ENCODE measurements at regions not wholly inside any gene's neighbourhood (a gene's known extent, or its start where the extent isn't known, plus 50 kb on each side); places are given as distances from the start of the nearest gene placed in this dataset.
A peak's percentile ranks its signal among the peaks of the same experiment; 100 is the strongest.

DNA sequence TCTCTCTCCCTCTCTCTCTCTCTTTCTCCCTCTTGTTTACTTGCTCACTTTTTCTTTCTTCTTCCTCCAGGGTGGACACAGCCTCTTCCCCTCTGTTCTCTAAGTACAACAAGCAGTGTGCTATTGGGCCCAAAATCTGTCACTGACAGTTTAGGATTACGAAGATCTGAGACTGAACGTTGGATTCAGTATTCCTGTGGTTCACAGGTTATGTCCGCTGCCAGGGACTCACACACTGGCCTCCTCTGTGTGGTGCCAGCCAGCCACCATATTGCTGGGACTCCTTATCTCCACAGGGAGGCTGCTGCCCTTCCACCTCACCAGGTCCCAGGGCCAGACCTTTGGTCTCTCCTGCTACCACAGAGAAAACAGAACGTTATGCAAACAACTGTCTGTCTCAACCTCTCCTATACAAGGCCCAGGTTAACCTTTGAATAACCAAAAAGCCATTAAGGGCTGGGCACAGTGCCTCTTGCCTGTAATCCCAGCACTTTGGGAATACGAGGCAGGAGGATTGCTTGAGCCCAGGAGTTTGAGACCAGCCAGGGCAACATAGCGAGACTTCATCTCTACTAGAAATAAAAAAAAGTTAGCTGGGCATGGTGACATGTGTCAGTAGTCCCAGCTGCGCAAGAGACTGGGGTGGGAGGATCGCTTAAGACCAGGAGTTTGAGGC lies 171.9 kb upstream of the RAB4A start (continued):
- TF ChIP-seq, protein P1, sequence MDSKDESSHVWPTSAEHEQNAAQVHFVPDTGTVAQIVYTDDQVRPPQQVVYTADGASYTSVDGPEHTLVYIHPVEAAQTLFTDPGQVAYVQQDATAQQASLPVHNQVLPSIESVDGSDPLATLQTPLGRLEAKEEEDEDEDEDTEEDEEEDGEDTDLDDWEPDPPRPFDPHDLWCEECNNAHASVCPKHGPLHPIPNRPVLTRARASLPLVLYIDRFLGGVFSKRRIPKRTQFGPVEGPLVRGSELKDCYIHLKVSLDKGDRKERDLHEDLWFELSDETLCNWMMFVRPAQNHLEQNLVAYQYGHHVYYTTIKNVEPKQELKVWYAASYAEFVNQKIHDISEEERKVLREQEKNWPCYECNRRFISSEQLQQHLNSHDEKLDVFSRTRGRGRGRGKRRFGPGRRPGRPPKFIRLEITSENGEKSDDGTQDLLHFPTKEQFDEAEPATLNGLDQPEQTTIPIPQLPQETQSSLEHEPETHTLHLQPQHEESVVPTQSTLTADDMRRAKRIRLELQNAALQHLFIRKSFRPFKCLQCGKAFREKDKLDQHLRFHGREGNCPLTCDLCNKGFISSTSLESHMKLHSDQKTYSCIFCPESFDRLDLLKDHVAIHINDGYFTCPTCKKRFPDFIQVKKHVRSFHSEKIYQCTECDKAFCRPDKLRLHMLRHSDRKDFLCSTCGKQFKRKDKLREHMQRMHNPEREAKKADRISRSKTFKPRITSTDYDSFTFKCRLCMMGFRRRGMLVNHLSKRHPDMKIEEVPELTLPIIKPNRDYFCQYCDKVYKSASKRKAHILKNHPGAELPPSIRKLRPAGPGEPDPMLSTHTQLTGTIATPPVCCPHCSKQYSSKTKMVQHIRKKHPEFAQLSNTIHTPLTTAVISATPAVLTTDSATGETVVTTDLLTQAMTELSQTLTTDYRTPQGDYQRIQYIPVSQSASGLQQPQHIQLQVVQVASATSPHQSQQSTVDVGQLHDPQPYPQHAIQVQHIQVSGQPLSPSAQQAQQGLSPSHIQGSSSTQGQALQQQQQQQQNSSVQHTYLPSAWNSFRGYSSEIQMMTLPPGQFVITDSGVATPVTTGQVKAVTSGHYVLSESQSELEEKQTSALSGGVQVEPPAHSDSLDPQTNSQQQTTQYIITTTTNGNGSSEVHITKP (CRISPR knock-in tag; IDR thresholded peaks at IDR 0.05; ENCODE audit: low read depth), result peak; percentile 40; the same call in 1 of the 2 replicates
- TF ChIP-seq HMGXB4 (CRISPR knock-in tag; IDR thresholded peaks at IDR 0.05; ENCODE audit: borderline replicate concordance in 1 of 2, low read depth in 1 of 2), result peak in 1 of 2 experiments; percentile 34; a peak in 1 of 4 replicates
- peak; percentile 90 for TF ChIP-seq PPARG (CRISPR knock-in tag; conservative IDR thresholded peaks at IDR 0.05)
- no peak for TF ChIP-seq RBM22 (optimal IDR thresholded peaks at IDR 0.05; ENCODE audit: low read length)
- TF ChIP-seq, protein P2, sequence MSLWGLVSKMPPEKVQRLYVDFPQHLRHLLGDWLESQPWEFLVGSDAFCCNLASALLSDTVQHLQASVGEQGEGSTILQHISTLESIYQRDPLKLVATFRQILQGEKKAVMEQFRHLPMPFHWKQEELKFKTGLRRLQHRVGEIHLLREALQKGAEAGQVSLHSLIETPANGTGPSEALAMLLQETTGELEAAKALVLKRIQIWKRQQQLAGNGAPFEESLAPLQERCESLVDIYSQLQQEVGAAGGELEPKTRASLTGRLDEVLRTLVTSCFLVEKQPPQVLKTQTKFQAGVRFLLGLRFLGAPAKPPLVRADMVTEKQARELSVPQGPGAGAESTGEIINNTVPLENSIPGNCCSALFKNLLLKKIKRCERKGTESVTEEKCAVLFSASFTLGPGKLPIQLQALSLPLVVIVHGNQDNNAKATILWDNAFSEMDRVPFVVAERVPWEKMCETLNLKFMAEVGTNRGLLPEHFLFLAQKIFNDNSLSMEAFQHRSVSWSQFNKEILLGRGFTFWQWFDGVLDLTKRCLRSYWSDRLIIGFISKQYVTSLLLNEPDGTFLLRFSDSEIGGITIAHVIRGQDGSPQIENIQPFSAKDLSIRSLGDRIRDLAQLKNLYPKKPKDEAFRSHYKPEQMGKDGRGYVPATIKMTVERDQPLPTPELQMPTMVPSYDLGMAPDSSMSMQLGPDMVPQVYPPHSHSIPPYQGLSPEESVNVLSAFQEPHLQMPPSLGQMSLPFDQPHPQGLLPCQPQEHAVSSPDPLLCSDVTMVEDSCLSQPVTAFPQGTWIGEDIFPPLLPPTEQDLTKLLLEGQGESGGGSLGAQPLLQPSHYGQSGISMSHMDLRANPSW (CRISPR knock-in tag; IDR thresholded peaks at IDR 0.05; ENCODE audit: borderline replicate concordance), result peak; percentile 85; the same call in 1 of the 2 replicates
- TF ChIP-seq DPF2 (CRISPR knock-in tag; IDR thresholded peaks at IDR 0.05; ENCODE audit: borderline replicate concordance, low read depth), result peak; percentile 86
- TF ChIP-seq ZNF546 (CRISPR knock-in tag; conservative IDR thresholded peaks at IDR 0.05), result no peak; the same call in 1 of the 2 replicates
- 0 out of 2 replicates have a peak, but pooled peaks have one; percentile 37 for TF ChIP-seq ZNF704 (CRISPR knock-in tag; IDR thresholded peaks at IDR 0.05; ENCODE audit: borderline replicate concordance)
- TF ChIP-seq SATB2 (CRISPR knock-in tag; IDR thresholded peaks at IDR 0.05), result peak; percentile 78
- TF ChIP-seq, protein P3, sequence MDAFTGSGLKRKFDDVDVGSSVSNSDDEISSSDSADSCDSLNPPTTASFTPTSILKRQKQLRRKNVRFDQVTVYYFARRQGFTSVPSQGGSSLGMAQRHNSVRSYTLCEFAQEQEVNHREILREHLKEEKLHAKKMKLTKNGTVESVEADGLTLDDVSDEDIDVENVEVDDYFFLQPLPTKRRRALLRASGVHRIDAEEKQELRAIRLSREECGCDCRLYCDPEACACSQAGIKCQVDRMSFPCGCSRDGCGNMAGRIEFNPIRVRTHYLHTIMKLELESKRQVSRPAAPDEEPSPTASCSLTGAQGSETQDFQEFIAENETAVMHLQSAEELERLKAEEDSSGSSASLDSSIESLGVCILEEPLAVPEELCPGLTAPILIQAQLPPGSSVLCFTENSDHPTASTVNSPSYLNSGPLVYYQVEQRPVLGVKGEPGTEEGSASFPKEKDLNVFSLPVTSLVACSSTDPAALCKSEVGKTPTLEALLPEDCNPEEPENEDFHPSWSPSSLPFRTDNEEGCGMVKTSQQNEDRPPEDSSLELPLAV (CRISPR knock-in tag; conservative IDR thresholded peaks at IDR 0.05; ENCODE audit: low read depth), result no peak
- TF ChIP-seq ZNF883 (CRISPR knock-in tag; IDR thresholded peaks at IDR 0.05; ENCODE audit: not compliant biosample characterization), result no peak
- peak; percentile 75 for TF ChIP-seq KDM2A (CRISPR knock-in tag; IDR thresholded peaks at IDR 0.05; ENCODE audit: borderline replicate concordance, low read depth)
- TF ChIP-seq ZNF773 (CRISPR knock-in tag; IDR thresholded peaks at IDR 0.05; ENCODE audit: borderline replicate concordance), result no peak
- TF ChIP-seq, protein P4, sequence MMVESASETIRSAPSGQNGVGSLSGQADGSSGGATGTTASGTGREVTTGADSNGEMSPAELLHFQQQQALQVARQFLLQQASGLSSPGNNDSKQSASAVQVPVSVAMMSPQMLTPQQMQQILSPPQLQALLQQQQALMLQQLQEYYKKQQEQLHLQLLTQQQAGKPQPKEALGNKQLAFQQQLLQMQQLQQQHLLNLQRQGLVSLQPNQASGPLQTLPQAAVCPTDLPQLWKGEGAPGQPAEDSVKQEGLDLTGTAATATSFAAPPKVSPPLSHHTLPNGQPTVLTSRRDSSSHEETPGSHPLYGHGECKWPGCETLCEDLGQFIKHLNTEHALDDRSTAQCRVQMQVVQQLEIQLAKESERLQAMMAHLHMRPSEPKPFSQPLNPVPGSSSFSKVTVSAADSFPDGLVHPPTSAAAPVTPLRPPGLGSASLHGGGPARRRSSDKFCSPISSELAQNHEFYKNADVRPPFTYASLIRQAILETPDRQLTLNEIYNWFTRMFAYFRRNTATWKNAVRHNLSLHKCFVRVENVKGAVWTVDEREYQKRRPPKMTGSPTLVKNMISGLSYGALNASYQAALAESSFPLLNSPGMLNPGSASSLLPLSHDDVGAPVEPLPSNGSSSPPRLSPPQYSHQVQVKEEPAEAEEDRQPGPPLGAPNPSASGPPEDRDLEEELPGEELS (CRISPR knock-in tag; IDR thresholded peaks at IDR 0.05), result peak; percentile 91

Data from HepG2 (cell line).